ENCODE measurements at regions not wholly inside any gene's neighbourhood (a gene's known extent, or its start where the extent isn't known, plus 50 kb on each side); places are given as distances from the start of the nearest gene placed in this dataset.
A peak's percentile ranks its signal among the peaks of the same experiment; 100 is the strongest.

DNA sequence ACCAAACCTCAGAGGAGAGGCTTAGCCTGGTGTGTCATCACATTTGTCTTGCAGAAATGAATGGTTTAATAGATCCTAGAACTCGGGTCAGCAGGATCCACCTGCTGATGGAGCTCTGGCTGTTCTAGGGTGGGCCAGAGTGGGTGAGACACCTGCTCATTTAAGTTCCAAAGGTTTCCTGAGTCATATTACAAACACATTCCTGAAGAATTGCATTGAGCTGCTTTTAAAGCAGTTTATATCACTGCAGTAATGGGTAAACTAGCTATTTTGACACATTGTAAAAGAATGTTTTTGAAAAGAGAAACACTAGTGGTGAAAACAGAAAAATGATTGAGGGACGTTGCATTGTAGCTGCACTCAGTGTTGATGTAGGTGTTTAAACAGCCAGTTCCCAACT is 175.3 kb upstream of the TCF4 start:
- peak overlapping the region; percentile 70 for H3K27ac Mint-ChIP-seq (ENCODE audit: unreplicated experiment)
- H4K20me1 ChIP-seq (ENCODE audit: insufficient read depth, low read length), result no peaks in the 10 kb centered on the region
- H3K27me3 Mint-ChIP-seq (ENCODE audit: low read depth, unreplicated experiment), result no peaks in the 10 kb centered on the region
- H3K27ac ChIP-seq (ENCODE audit: low read depth, low read length), result peak overlapping the region; percentile 2
- peak overlapping the region; percentile 13 for H3K4me2 ChIP-seq (ENCODE audit: low read length)
- FAIRE-seq, result peak; percentile 75
- DNase-seq (ENCODE audit: low read depth), result peak; percentile 87
- H3K9me3 Mint-ChIP-seq (ENCODE audit: unreplicated experiment), result peaks cover 2% of the 10 kb centered on the region
- H3K27me3 ChIP-seq (ENCODE audit: insufficient read depth, low read length), result no peaks in the 10 kb centered on the region
- no peak overlapping the region for H3K4me3 ChIP-seq (ENCODE audit: insufficient read depth, low read depth, low read length)
- H2AFZ ChIP-seq (ENCODE audit: low read depth, low read length), result no peak overlapping the region
- H3K79me2 ChIP-seq (ENCODE audit: insufficient read depth, low read length), result no peaks in the 10 kb centered on the region
- TF ChIP-seq CTCF (IDR thresholded peaks at IDR 0.05; ENCODE audit: insufficient read depth, low read depth, low read length), result no peak
- TF ChIP-seq EZH2 (IDR thresholded peaks at IDR 0.05; ENCODE audit: insufficient read depth, low read length), result no peak
- H3K4me3 Mint-ChIP-seq (ENCODE audit: unreplicated experiment), result no peak overlapping the region
- peaks cover 31% of the 10 kb centered on the region for H3K4me1 Mint-ChIP-seq (ENCODE audit: low read depth, unreplicated experiment)
- no peaks in the 10 kb centered on the region for H3K9me3 ChIP-seq (ENCODE audit: insufficient read depth, low read depth, low read length)
- no peaks in the 10 kb centered on the region for H3K36me3 Mint-ChIP-seq (ENCODE audit: low read depth, unreplicated experiment)
- H3K4me1 ChIP-seq (ENCODE audit: insufficient read depth, low read length), result peaks cover 12% of the 10 kb centered on the region
- H3K36me3 ChIP-seq (ENCODE audit: insufficient read depth, low read length), result no peaks in the 10 kb centered on the region
- H3K9ac ChIP-seq (ENCODE audit: low read length), result no peak overlapping the region

DNA sequence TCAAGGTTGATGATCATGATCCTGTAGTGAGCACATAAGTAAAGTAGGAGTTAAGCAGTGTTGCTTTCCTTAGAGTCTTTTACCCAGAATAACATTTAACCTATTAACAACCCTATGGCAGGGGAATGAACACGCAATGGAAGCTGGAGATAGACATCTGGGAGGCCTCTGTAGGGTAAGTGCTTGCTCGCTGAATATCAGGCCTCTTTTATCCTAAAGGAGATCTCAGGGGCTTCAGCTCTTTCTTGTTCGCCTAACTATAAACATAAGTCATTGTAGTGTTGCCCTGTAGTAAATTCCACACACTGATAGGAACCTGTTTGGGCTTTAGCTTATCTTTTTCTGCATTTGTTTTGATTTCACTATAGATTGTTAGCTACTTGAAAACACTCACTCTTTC is 174.4 kb upstream of the TCF4 start:
- H3K36me3 ChIP-seq (ENCODE audit: insufficient read depth, low read length), result no peaks in the 10 kb centered on the region

More for the DNA sequence above, 174.4 kb upstream of the TCF4 start:
- DNase-seq (ENCODE audit: low read depth), result no peak
- Histone ChIP-seq H2AFZ (ENCODE audit: low read depth, low read length) (no peak overlapping the region), H3K4me3 (ENCODE audit: insufficient read depth, low read depth, low read length) (no peak overlapping the region), H3K4me1 (ENCODE audit: insufficient read depth, low read length) (peaks cover 12% of the 10 kb centered on the region), H3K9me3 (ENCODE audit: insufficient read depth, low read depth, low read length) (no peaks in the 10 kb centered on the region), H3K27me3 (ENCODE audit: insufficient read depth, low read length) (no peaks in the 10 kb centered on the region), H3K4me2 (ENCODE audit: low read length) (no peak overlapping the region), H3K27ac (ENCODE audit: low read depth, low read length) (no peak overlapping the region), H3K9ac (ENCODE audit: low read length) (no peak overlapping the region), H4K20me1 (ENCODE audit: insufficient read depth, low read length) (no peaks in the 10 kb centered on the region), H3K79me2 (ENCODE audit: insufficient read depth, low read length) (no peaks in the 10 kb centered on the region)
- H3K27ac Mint-ChIP-seq (ENCODE audit: unreplicated experiment), result no peak overlapping the region
- TF ChIP-seq EZH2 (IDR thresholded peaks at IDR 0.05; ENCODE audit: insufficient read depth, low read length) (no peak), CTCF (IDR thresholded peaks at IDR 0.05; ENCODE audit: insufficient read depth, low read depth, low read length) (no peak)
- no peaks in the 10 kb centered on the region for H3K36me3 Mint-ChIP-seq (ENCODE audit: low read depth, unreplicated experiment)
- H3K4me3 Mint-ChIP-seq (ENCODE audit: unreplicated experiment), result no peak overlapping the region
- H3K27me3 Mint-ChIP-seq (ENCODE audit: low read depth, unreplicated experiment), result no peaks in the 10 kb centered on the region
- H3K4me1 Mint-ChIP-seq (ENCODE audit: low read depth, unreplicated experiment), result peaks cover 30% of the 10 kb centered on the region
- FAIRE-seq, result no peak
- peaks cover 2% of the 10 kb centered on the region for H3K9me3 Mint-ChIP-seq (ENCODE audit: unreplicated experiment)
